ENCODE measurements at regions not wholly inside any gene's neighbourhood (a gene's known extent, or its start where the extent isn't known, plus 50 kb on each side); places are given as distances from the start of the nearest gene placed in this dataset.
"Not testable (repeated sequence)": the region's sequence is repeated elsewhere in the genome, so short reads cannot be mapped to it uniquely, and the experiment has no call there.

DNA sequence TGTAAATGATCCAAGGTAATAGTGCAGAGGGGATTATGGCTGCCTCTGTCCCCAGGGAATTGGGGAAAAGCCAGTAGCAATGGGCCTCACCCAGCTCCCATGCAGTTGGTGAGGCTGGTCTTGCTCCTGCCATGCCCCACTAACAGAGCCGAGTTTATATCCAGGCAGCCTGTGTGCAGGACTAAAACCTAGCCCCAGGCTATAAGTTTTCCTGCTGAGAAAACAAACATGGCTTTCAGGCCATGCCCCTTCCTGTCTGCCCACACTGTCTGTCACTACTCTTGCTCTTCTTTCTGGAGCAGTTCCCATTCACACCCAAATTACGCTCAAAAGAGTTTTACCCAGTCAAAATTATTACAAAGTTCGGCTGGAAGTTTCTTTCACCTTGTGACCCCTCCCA lies 73.5 kb upstream of the SPATA16 start:
- FAIRE-seq: no peak

DNA sequence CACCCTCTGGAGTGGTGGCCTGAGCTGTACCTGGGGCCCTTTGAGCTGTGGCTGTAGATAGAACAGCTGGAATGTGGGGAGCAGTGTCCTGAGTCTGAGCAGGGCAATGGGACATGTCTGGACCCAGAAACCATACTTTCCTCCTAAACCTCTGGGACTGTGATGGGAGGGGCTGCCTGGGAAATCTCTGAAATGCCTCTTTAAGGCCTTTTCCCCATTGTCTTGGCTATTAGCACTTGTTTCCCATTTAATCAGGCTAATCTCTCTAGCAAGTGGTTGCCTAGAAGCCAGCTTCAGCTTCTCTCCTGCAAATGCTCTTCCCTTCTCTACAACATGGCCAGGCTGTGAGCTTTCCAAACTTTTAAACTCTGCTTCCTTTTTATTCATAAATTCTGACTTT lies 58.5 kb upstream of the SPATA16 start:
- no peak for FAIRE-seq

DNA sequence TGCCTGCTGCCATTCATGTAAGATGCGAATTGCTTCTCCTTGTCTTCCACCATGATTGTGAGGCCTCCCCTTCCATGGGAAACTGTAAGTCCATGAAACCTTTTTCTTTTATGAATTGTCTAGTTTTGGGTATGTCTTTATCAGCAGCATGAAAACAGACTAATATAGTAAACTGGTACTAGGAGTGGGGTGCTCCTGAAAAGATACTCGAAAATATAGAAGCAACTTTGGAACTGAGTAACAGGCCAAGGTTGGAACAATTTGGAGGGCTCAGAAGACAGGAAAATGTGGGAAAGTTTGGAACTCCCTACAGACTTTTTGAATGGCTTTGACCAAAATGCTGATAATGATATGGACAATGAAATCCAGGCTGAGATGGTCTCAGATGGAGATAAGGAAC lies 53.8 kb upstream of the SPATA16 start:
- FAIRE-seq: not testable (repeated sequence)

DNA sequence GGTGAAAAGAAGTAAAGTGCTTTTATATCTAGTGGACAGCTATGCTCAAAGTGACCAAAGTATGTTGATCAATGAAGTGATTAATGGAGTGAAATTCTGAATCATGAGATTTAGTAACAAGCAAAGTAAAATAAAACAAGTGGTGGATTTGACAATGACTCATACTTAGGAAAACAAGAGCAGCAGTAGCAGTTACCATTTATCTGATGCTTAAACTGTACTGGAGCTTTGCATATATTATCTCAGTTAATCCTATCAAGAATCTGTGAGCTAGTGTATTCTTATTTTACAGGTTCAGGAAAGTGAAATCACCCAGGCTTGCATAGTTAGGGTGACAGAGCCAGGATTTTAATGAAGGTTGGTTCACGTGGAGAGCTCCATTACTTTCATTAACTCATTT lies 50.6 kb upstream of the SPATA16 start:
- no peak for FAIRE-seq

Measured in endometrium (tissue), 2 donors.